SK-N-MC (cell line): ENCODE measurements at regions not wholly inside any gene's neighbourhood (a gene's known extent, or its start where the extent isn't known, plus 50 kb on each side); places are given as distances from the start of the nearest gene placed in this dataset.

Experiments used
- EZH2 ChIP-seq: fragments of 200-600 bp; sonication (generic); IDR thresholded peaks from one replicate; pipeline ENCODE4 v1.6.1; 2017; ENCODE audit warnings: antibody characterized with exemption
- FOXP2 ChIP-seq: optimal IDR thresholded peaks from 2 replicates; pipeline ENCODE3; 2011; ENCODE audit warnings: mild to moderate bottlenecking, moderate library complexity; ENCODE audit not compliant: insufficient read depth; ENCODE audit errors: extremely low read length, control extremely low read depth
- POLR2AphosphoS5 ChIP-seq: IDR thresholded peaks from 2 replicates; pipeline ENCODE4 v1.6.1; 2012; ENCODE audit warnings: mild to moderate bottlenecking, low read depth, low read length, borderline replicate concordance

DNA sequence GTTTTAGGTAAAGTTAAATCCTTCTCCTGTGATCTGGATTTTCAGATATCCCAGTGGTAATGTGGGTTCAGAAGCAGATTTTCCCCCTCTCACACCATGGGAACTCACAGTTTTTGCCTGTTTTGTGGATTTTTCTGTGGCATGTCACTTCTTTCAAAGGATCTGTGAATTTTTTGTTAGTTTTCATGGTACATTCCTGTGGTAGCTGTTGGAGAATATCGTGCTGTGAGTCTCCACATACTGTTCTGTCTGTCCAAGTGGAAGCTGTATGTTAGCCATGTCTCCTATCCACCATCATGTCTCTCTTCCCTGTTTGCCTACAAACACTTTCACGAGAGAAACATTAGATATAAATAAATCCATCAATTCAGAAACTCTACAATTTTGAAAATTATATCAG is 378.7 kb upstream of the ADGRB3 start:
- TF ChIP-seq POLR2AphosphoS5 (no peak), EZH2 (no peak), FOXP2 (no peak)
